HepG2 (cell line): ENCODE measurements at regions not wholly inside any gene's neighbourhood (a gene's known extent, or its start where the extent isn't known, plus 50 kb on each side); places are given as distances from the start of the nearest gene placed in this dataset.

Source experiments
- ATAC-seq: fragments of 200-7000 bp; cut with Tn5 transposase; 3 replicates; pipeline ENCODE4 v1.9.1; 2020; ENCODE audit warnings: mild to moderate bottlenecking, moderate library complexity
- BruUV-seq: library from RNA; stranded (reverse); fragments of 400-500 nt; replicated peaks from 2 replicates; lab custom pipeline; 2021; lab: Mats Ljungman, UMichigan
- CTCF ChIA-PET: fragments of 300-600 bp; formaldehyde crosslinking; extraction: SDS; loops from one replicate; lab custom pipeline; 2021; ENCODE audit warnings: low total read pairs, inconsistent platforms, low intra/inter-chr PET ratio; lab: Yijun Ruan, JAX
- POLR2A ChIA-PET: fragments of 350-600 bp; sonication (Branson Sonifier 250); formaldehyde crosslinking; loops from one replicate; lab custom pipeline; 2020; ENCODE audit warnings: antibody characterized with exemption, inconsistent platforms; lab: Yijun Ruan, JAX
- DNase-seq: peaks from one replicate; pipeline ENCODE4 v3.0.0-alpha.2; 2015; ENCODE audit warnings: low spot score
- FAIRE-seq: peaks from 3 replicates; lab custom pipeline; 2011; peaks lifted over from hg19 to GRCh38; lab: Jason Lieb, UNC
- H2AFZ ChIP-seq: one replicate; pipeline ENCODE4 v1.6.1; 2011; ENCODE audit warnings: low read length, inconsistent platforms
- H3K27ac ChIP-seq: fragments of 300-600 bp; 3 replicates; pipeline ENCODE4 v1.8.0; 2011; ENCODE audit warnings: mixed run types, mild to moderate bottlenecking, mixed read lengths, low read length, inconsistent platforms; ENCODE audit not compliant: insufficient read depth; ENCODE audit errors: extremely low read length
- H3K27me3 ChIP-seq, 2 experiments: fragments of 200-600 bp in 1 of 2; 2 replicates in 1 of 2; 3 replicates in 1 of 2; pipeline versions ENCODE4 v1.6.0 to v1.8.0; 2011; ENCODE audit warnings: low read length in 2 of 2, mild to moderate bottlenecking in 2 of 2, moderate library complexity in 2 of 2, inconsistent platforms in 1 of 2; ENCODE audit not compliant: insufficient read depth in 2 of 2, control insufficient read depth in 1 of 2
- H3K36me3 ChIP-seq, 2 experiments: fragments of 200-600 bp in 1 of 2; replicated peaks in 1 of 2; 2 replicates in 1 of 2; 3 replicates in 1 of 2; pipeline versions ENCODE4 v1.5.1 to v1.8.0; 2011; ENCODE audit warnings: low read length in 2 of 2, inconsistent platforms in 1 of 2; ENCODE audit not compliant: insufficient read depth in 2 of 2, control insufficient read depth in 1 of 2
- H3K4me1 ChIP-seq: 2 replicates; pipeline ENCODE4 v1.5.1; 2012; ENCODE audit warnings: low read length, inconsistent platforms; ENCODE audit not compliant: insufficient read depth
- H3K4me2 ChIP-seq: 2 replicates; pipeline ENCODE4 v1.6.0; 2011; ENCODE audit warnings: low read depth, low read length, inconsistent platforms
- H3K4me3 ChIP-seq, 3 experiments: fragments of 200-600 bp in 1 of 3; sonication (generic), shearing (Covaris generic) in 1 of 3; replicated peaks in 1 of 3; 2 replicates each; pipeline ENCODE4 v1.5.1; 2011 to 2016; ENCODE audit warnings: low read length in 3 of 3, inconsistent platforms in 2 of 3, low read depth in 2 of 3, mild to moderate bottlenecking in 2 of 3, control low read depth in 1 of 3, mixed read lengths in 1 of 3; ENCODE audit not compliant: insufficient read depth in 1 of 3
- H3K79me2 ChIP-seq: one replicate; pipeline ENCODE4 v1.6.1; 2011; ENCODE audit warnings: low read length, inconsistent platforms; ENCODE audit not compliant: insufficient read depth
- H3K9ac ChIP-seq: 2 replicates; pipeline ENCODE4 v1.6.0; 2011; ENCODE audit warnings: mild to moderate bottlenecking, low read depth, low read length, inconsistent platforms; ENCODE audit not compliant: insufficient read depth
- H3K9me3 ChIP-seq: 2 replicates; pipeline ENCODE4 v1.5.1; 2012; ENCODE audit warnings: mild to moderate bottlenecking, low read length
- H4K20me1 ChIP-seq: 2 replicates; pipeline ENCODE4 v1.6.0; 2011; ENCODE audit warnings: inconsistent platforms, mild to moderate bottlenecking, low read length, moderate library complexity; ENCODE audit not compliant: insufficient read depth
- CCAR2 ChIP-seq: fragments of 200-400 bp; formaldehyde crosslinking; optimal IDR thresholded peaks from 2 replicates; pipeline ENCODE3; 2018; ENCODE audit warnings: low read depth, mild to moderate bottlenecking, low read length, moderate library complexity
- FOSL1 ChIP-seq: sonication (generic); formaldehyde crosslinking; IDR thresholded peaks from 2 replicates; pipeline ENCODE4 v1.9.0; 2021; ENCODE audit warnings: missing genetic modification reagents, borderline replicate concordance
- RERE ChIP-seq: IDR thresholded peaks from 2 replicates; pipeline ENCODE4 v1.6.1; 2016; ENCODE audit warnings: low read depth, missing genetic modification reagents, missing compliant biosample characterization
- SRSF1 ChIP-seq: fragments of 200-400 bp; formaldehyde crosslinking; optimal IDR thresholded peaks from 2 replicates; pipeline ENCODE3; 2017; ENCODE audit warnings: mild to moderate bottlenecking, low read depth, low read length, moderate library complexity
- TBX2 ChIP-seq: sonication (generic); formaldehyde crosslinking; IDR thresholded peaks from 2 replicates; pipeline ENCODE4 v1.5.0; 2020; ENCODE audit warnings: missing genetic modification reagents, mild to moderate bottlenecking, borderline replicate concordance
- THAP7 ChIP-seq: sonication (generic); formaldehyde crosslinking; IDR thresholded peaks from 2 replicates; pipeline ENCODE4 v1.8.1; 2023; ENCODE audit warnings: mild to moderate bottlenecking, missing genetic modification reagents
- ZKSCAN8 ChIP-seq: IDR thresholded peaks from 2 replicates; pipeline ENCODE4 v1.6.1; 2016; ENCODE audit warnings: borderline replicate concordance, missing genetic modification reagents, missing compliant biosample characterization
- WGBS: methylation state at CpG from one replicate; pipeline ENCODE4 v1.1.6; 2017; ENCODE audit warnings: low lambda C conversion rate; 5-methylcytosine and 5-hydroxymethylcytosine counted together
- in situ Hi-C: cut with HindIII; loops from 2 replicates; pipeline ENCODE4 v1.10.0; 2017; ENCODE audit warnings: low pct_unique_long_range_greater_than_20kb; ENCODE audit not compliant: extremely low pct_ligation_motif_present
- intact Hi-C: fragments of 100-400 bp; cut with micrococcal nuclease; formaldehyde crosslinking; loops from one replicate; pipeline ENCODE4 v1.10.0; 2022; ENCODE audit not compliant: unreplicated experiment
- TF ChIP-seq, protein P1 (sequence below): sonication (generic); formaldehyde crosslinking; IDR thresholded peaks from 2 replicates; pipeline ENCODE4 v1.4.0; 2020; ENCODE audit warnings: mild to moderate bottlenecking, missing genetic modification reagents

GRCh38 chr1:4515727-4516289, 138.6 kb upstream of the AJAP1 start (continued):
- TF ChIP-seq, protein P1, sequence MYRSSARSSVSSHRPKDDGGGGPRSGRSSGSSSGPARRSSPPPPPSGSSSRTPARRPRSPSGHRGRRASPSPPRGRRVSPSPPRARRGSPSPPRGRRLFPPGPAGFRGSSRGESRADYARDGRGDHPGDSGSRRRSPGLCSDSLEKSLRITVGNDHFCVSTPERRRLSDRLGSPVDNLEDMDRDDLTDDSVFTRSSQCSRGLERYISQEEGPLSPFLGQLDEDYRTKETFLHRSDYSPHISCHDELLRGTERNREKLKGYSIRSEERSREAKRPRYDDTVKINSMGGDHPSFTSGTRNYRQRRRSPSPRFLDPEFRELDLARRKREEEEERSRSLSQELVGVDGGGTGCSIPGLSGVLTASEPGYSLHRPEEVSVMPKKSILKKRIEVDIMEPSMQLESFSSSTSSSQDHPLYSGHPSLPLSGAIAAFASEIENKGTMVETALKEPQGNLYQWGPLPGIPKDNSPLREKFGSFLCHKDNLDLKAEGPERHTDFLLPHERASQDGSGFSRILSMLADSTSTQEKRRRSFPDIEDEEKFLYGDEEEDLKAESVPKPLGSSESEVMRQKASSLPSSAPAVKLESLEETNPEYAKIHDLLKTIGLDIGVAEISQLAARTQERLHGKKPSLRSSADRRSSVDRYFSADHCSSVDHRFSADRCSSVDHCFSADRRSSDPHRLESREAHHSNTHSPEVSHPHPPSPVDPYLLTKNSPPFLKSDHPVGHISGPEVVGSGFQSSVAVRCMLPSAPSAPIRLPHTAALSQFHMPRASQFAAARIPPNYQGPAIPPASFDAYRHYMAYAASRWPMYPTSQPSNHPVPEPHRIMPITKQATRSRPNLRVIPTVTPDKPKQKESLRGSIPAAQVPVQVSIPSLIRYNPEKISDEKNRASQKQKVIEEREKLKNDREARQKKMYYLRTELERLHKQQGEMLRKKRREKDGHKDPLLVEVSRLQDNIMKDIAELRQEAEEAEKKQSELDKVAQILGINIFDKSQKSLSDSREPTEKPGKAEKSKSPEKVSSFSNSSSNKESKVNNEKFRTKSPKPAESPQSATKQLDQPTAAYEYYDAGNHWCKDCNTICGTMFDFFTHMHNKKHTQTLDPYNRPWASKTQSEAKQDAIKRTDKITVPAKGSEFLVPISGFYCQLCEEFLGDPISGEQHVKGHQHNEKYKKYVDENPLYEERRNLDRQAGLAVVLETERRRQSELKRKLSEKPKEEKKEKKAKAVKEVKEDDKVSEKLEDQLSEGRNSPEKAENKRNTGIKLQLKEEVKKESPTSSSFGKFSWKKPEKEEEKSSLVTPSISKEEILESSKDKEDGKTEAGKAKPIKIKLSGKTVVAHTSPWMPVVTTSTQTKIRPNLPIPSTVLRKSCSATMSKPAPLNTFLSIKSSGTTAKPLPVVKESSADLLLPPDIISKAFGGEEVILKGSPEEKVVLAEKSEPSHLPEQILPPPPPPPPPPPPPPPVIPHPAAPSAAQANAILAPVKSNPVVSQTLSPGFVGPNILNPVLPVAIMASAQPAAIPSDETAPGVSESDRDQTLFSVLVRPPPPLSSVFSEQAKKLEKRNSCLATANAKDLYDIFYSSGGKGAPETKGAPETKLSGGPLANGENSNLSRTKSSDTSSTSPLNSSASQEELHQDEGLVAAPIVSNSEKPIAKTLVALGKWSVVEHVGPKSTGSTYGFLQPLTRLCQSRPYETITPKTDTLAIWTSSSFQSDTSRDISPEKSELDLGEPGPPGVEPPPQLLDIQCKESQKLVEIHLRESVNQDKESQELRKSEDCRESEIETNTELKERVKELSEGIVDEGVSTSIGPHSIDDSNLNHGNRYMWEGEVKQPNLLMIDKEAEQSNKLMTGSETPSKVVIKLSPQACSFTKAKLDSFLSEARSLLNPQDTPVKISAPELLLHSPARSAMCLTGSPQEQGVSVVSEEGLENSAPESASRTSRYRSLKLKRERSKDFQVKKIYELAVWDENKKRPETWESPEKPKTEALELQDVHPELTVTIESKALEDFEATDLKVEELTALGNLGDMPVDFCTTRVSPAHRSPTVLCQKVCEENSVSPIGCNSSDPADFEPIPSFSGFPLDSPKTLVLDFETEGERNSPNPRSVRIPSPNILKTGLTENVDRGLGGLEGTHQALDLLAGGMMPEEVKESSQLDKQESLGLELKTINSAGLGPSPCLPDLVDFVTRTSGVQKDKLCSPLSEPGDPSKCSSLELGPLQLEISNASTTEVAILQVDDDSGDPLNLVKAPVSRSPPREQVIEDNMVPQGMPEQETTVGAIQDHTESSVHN (CRISPR knock-in tag) = no peak
- no peak for TF ChIP-seq ZKSCAN8 (CRISPR knock-in tag)

- no peak for ATAC-seq
- ChIA-PET POLR2A (no interaction called here), CTCF (no interaction called here)
- Histone ChIP-seq H3K79me2 (no peaks in the 10 kb centered on the region), H3K4me1 (no peaks in the 10 kb centered on the region), H3K9me3 (no peaks in the 10 kb centered on the region), H3K9ac (no peak overlapping the region), H2AFZ (no peak overlapping the region), H4K20me1 (no peaks in the 10 kb centered on the region), H3K4me2 (no peak overlapping the region), H3K4me3 (no peak overlapping the region), H3K27me3 (peaks cover 1 to 12% of the 10 kb centered on the region in 2 experiments; a peak in 3 of 5 replicates), H3K27ac (no peak overlapping the region), H3K36me3 (no peaks in the 10 kb centered on the region)
- in situ Hi-C loops = no loop called here
- WGBS = 42% methylated on average over 7 of the region's 7 CpGs
- intact Hi-C loops = no loop called here
- no peak for FAIRE-seq
- DNase-seq = no peak
- no TSS peak for BruUV-seq
- TF ChIP-seq RERE (CRISPR knock-in tag) (no peak), TBX2 (CRISPR knock-in tag) (no peak), FOSL1 (CRISPR knock-in tag) (no peak), THAP7 (CRISPR knock-in tag) (no peak), CCAR2 (no peak), SRSF1 (no peak)
These were observed 137.8 kb upstream of the AJAP1 start for GRCh38 chr1:4516596-4516995.
